Retina (tissue), 1 donor: ENCODE measurements at regions not wholly inside any gene's neighbourhood (a gene's known extent, or its start where the extent isn't known, plus 50 kb on each side); places are given as distances from the start of the nearest gene placed in this dataset.

Experiments used
- DNase-seq: peaks from one replicate; pipeline ENCODE4 v3.0.0-alpha.2; 2016

DNA sequence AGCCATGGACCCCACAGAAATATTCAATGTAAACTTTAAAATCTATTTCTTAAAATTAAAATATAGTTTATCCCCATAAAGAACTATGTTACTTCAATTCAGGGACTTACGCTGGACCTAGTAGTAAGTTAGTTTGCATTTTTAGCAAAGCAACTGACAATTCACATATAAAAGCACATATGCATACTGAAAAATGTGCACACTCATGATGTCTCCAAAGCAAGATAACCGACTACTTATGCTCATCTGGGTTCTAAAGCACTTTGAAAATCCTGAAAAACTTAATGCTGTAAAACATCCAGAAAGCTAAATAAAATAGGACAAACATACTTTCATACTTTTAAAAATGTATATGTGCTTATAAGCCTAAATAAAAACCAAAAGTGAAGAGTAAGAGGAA lies 264.4 kb upstream of the GAS1 start:
- no peak for DNase-seq

- no peak for DNase-seq
These were observed 265.3 kb upstream of the GAS1 start for GRCh38 chr9:87212605-87213021.

- no peak for DNase-seq
These were observed 266.6 kb upstream of the GAS1 start for GRCh38 chr9:87213948-87214347.

GRCh38 chr9:87214991-87215390 lies 267.7 kb upstream of the GAS1 start:
- DNase-seq, result no peak

- DNase-seq, result no peak
These were observed 268.7 kb upstream of the GAS1 start for GRCh38 chr9:87216036-87216435.

DNA sequence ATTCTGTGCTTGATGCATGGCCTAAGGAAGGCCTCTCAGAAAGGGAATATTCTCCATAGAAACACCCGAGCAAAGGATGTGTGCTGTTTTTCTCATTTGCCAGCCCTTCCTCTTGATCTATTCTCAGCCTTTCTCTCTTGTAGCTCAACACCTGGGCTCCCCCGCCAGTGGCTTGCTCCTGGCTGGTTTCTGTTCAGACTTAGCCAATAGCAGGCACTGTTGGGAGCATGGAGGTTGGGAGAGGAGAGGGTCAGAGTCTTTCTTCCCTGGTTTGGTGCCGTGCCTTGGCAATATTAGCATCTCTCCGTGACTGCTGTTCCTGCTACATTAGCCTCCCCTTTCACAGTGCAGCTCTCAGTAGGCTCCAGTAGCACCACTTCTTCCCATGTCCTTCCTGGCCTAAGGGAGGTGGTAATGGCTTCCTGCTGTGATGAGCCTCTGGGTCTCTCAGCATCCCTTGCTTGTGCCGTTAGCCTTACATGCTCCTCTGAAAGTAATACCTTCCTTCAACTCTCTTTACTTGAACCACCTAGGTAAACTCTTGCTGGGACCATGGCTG lies 269.7 kb upstream of the GAS1 start:
- DNase-seq, result no peak

DNA sequence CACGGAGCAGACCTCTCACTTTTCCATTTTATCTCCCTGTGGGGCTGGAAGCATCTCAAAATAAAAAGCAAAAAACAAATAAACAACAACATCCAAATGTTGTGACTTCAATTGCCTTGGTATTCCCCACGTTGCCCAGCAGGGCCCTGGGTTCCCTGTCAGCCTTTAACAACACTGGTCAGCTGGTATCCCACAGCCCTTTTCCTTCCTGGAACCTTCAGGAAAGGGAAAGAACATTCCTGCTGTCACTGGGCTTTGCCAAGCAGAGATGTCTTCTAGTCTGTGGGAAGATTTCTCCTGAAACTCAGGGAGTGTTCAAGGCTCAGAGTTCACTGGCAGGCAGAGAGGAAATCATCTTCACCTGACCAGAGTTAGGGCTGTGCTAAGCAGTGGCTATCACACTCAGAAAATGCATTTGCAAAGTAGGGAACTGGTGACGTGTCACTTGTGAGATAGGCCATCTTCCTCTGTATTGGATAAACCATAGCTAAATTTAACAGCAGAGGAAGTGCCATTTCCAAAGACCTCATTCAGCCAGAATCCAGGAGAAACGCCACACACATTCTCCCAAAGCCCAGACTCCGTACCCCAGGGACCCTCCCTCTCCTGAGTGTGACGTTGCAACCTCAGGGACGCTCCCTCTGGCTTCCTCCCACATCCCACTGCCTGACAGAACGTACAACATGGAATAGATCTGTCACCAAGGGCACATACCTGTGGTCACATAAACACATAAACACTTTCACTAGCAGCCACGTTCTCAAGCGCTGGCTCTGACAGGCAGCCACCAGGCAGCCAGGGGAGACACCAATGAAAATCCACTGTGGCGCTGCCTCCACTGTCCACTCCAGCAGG lies 274.0 kb upstream of the DAPK1 start:
- no peak for DNase-seq

DNA sequence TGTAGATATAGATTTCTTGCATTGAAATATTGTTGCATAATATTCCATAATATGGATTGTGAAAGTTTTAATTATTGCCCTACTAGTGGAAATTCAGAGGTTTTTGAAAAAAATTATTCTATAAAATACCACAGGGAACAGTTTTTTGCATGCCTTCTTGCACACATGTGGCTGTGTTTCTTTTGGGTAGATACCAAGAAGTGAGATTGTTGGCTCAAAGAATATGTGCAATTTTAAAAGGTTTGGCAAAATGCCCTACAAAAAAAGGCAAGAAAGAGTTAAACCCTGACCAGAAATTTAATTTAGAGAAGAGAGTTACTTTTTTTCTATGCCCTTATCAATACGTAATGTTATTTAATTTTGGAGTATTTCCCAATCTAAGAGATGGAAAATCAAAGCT lies 270.8 kb upstream of the DAPK1 start:
- DNase-seq, result no peak

DNA sequence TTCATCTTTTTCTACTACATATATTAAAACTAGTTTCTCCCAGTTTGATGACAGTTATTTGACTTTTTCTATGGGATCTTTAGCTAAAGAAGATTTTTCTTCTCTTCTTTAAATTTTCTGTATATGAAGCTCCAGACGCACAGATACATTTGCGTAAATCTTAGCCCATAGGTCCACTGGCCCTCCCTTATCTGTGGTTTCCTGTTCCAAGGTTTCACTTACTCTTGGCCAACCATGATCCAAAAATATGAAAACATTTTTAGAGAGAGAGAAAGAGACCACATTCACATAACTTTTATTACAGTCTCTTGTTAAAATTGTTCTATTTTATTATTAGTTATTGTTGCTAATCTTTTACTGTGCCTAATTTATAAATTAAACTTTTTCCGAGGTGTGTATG lies 270.2 kb upstream of the DAPK1 start:
- no peak for DNase-seq

DNA sequence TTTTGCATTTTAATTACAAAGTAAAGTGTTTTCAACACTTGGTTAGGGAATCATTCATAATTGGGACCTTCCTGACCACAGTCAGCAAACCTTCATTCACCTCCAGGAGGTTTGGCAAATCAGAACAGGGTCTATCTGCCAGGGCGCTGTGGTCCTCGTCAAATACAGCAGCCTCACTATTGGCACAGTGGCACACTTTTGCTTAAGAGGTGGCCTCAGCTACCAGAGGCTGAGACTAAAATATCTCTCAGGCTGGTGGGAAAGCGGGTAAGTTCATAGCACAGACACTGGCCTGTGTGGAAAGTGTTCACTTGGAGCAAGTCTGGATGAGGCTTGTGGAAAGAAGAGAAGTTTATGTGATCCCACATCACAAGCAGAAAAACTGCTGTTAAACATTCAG lies 268.6 kb upstream of the DAPK1 start:
- no peak for DNase-seq

DNA sequence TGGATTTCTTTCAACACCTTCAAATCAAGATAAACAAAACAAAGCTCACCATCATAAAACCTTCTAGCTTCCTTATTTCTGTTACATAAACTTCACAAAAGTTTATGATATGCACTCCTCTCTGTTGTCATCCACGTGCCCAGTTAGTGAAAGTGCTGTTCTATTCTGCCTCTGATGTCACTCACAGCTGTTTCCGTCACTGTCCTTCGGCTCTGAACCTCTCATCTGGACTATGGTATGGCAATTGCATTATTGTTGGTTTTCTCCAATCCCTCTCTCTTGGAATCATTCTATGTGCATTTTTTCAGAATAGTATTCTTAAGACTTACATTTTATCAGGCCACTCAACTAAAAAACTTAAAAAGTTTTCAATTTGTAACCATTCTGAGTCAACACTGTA lies 264.2 kb upstream of the DAPK1 start:
- no peak for DNase-seq

GRCh38 chr9:87233899-87234455 lies 263.7 kb upstream of the DAPK1 start:
- DNase-seq, result no peak

DNA sequence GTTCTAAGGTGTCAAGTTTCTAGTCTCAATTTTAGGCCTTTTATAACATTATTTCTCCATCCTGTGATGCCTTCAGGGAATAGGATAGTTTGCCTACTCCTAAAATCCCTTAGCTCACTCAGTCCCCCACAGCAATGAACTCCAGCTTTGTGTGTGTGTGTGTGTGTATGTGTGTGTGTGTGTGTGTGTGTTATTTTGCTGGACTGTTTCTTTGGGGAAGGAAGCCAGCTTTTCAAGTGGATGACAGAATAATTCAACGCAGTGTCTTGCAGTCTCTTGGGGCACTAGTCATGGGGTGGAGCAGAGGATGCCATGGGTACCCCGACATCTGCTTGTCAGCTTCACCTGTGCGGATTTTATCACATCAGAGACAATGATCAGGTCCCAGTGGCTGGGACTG lies 262.8 kb upstream of the DAPK1 start:
- no peak for DNase-seq

- no peak for DNase-seq
These were observed 261.1 kb upstream of the DAPK1 start for GRCh38 chr9:87236546-87236945.

DNA sequence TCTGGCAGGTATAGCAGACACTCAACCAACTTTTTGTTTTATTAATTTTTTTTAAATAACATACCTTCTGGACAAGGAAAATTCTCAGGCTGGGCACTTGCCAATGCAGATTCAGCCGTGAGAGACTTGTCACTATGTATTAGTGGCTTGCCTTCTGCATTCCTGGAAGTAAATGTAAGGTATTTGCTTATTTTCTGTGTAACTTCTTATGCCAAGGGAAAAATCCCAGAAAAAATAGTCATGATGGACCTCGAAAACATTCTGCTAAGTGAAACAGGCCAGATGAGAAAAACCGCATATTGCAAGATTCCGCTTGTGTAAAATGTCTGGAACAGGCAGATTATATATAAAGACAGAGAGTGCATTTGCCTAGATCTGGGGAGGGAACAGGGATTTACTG lies 260.3 kb upstream of the DAPK1 start:
- DNase-seq, result no peak

DNA sequence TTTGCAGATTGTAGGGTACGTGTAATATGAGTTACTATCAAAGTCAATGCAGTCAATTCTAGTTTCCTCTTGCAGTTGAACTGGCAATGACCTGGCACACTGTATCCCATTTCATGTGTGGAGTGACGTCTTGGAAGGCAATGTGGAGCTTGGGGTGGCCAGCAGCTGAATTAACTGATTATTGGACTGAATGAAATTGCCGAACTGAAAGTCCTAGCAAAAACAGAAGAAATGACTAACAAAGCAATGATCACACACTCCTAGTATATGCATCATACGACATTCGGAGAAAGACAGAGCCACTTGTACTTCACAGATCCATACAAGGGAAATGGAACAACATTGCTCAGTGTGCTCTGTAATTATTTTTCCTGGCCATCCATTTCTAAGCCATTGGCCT lies 259.1 kb upstream of the DAPK1 start:
- DNase-seq, result no peak

- no peak for DNase-seq
These were observed 258.4 kb upstream of the DAPK1 start for GRCh38 chr9:87239312-87239711.

- no peak for DNase-seq
These were observed 254.1 kb upstream of the DAPK1 start for GRCh38 chr9:87243602-87244001.

DNA sequence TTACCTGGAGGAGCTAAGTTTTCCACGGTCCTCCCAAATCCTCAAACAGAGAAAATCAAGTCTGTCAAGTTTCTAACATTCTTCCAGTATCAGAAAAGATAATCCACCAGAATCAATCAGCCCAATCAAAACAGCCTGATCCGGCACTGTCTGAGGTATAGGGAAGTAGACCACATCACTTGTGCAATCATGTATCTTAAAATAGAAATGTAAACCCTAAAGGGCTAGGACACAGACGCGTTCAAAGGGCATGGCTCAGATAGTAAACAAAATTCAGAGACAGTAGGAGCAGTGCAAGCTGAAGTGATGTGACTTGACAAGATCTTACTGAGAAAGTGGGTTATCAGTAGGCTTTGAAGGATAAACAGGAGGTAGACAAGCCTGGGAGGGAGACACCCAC lies 252.4 kb upstream of the DAPK1 start:
- DNase-seq, result no peak

- DNase-seq, result no peak
These were observed 250.6 kb upstream of the DAPK1 start for GRCh38 chr9:87247097-87247496.

DNA sequence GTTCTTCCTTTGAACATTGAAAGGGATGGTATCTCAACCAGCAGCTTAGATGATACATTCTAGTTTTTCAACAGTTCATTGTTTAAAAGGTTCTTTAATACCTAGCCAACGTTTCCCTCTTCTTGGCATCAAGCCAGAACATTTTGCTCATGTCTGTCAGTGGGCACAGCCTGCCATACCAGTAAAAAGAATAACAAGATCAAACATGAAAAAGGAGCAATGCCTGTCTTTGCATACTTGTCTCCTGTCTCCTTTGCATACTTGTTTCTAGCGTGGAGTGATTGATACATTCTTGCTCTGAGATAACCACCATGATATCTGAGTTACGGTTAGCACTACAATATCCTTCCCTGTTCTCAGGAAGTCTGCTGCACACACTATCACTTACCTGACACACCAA lies 248.6 kb upstream of the DAPK1 start:
- DNase-seq, result no peak

- DNase-seq, result no peak
These were observed 247.5 kb upstream of the DAPK1 start for GRCh38 chr9:87250205-87250604.

GRCh38 chr9:87255431-87256155 lies 242.1 kb upstream of the DAPK1 start:
- DNase-seq, result no peak

GRCh38 chr9:87256973-87257372 lies 240.7 kb upstream of the DAPK1 start:
- no peak for DNase-seq
